GM21529 (cell line): ENCODE measurements at regions not wholly inside any gene's neighbourhood (a gene's known extent, or its start where the extent isn't known, plus 50 kb on each side); places are given as distances from the start of the nearest gene placed in this dataset.
"Not testable (repeated sequence)": the region's sequence is repeated elsewhere in the genome, so short reads cannot be mapped to it uniquely, and the experiment has no call there.

Source experiments
- ATAC-seq: cut with Tn5 transposase; IDR thresholded peaks from one replicate; pipeline ENCODE4 v1.9.1; 2021; ENCODE audit not compliant: unreplicated experiment

DNA sequence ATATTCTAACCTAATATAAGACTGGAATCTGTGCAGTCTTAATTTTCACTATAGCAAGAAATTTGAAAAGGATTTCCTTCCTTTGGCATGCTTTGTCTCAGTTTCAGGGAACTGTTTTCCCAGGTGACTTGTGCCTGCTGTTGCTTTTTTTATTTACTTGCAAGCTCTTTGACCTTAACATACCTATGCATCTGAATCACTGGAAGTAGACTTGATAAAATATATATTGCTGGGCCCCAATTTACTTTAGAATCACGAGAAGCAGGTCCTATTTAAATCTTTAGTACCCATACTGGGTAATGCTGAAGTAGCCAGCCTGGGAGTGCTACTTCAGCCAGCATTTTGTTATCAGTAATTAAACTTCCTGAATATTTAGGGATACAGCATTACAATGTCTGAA lies 257.9 kb upstream of the ALCAM start:
- no peak for ATAC-seq

- no peak for ATAC-seq
These were observed 247.8 kb upstream of the ALCAM start for GRCh38 chr3:105118905-105119304.

- no peak for ATAC-seq
These were observed 246.8 kb upstream of the ALCAM start for GRCh38 chr3:105119801-105120340.

GRCh38 chr3:105130911-105131310 lies 235.8 kb upstream of the ALCAM start:
- no peak for ATAC-seq

GRCh38 chr3:105137911-105138310 lies 228.8 kb upstream of the ALCAM start:
- ATAC-seq: no peak

DNA sequence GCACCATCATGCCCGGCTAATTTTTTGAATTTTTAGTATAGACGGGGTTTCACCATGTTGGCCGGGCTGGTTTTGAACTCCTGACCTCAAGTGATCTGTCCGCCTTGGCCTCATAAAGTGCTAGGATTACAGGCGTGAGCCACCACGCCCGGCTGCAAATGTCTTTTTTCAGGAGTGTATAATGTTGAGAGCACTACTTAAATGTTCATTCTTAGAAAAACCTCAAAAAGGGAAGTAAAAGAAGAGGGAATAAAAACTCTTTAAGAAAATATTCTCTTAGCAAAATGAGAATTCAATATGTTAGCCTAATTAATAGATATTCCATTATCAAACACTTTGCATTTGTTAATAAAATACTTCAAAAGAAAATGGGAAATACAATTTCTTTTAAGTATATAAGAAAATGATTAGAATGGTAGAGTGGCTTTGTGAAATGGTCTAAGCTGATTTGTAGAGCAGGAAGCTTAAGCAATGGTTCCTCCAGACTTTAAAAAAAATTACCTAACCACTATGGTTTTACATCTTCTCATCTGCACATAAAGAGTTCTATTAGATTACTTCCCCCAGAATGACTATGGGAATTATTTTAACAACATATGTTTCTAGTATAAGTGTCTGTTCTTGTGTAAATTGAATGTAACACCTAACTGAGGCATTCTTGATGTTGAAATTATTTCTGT lies 226.7 kb upstream of the ALCAM start:
- no peak for ATAC-seq

GRCh38 chr3:105140899-105141367 lies 225.8 kb upstream of the ALCAM start:
- peak; percentile 53 for ATAC-seq

GRCh38 chr3:105144837-105145236 lies 221.9 kb upstream of the ALCAM start:
- no peak for ATAC-seq

- no peak for ATAC-seq
These were observed 221.2 kb upstream of the ALCAM start for GRCh38 chr3:105145511-105145910.

GRCh38 chr3:105149197-105149596 lies 217.5 kb upstream of the ALCAM start:
- ATAC-seq: not testable (repeated sequence)

DNA sequence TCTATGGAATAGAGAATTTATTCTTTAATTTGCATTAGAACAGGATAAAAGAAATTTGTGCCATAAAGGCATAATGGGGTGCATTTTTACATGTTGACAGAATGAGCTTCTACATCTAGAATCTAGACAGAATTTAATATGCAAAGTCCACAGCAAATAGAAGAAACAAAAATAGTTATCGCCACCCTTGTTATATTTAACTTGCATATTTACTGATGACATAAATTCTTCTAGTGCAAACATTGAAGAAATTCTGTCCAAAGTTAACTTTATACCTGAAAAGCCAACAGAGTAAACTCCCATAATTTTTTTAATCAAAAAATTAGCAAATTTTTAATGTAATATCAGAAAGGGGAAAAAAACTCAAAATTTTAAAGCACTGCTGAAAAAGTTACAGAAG lies 213.7 kb upstream of the ALCAM start:
- no peak for ATAC-seq

GRCh38 chr3:105154692-105155091 lies 212.0 kb upstream of the ALCAM start:
- ATAC-seq: no peak

GRCh38 chr3:105157067-105157765 lies 209.5 kb upstream of the ALCAM start:
- ATAC-seq: no peak

GRCh38 chr3:105157766-105158085 lies 209.0 kb upstream of the ALCAM start:
- ATAC-seq: no peak

GRCh38 chr3:105158286-105158685 lies 208.4 kb upstream of the ALCAM start:
- no peak for ATAC-seq

- peak; percentile 71 for ATAC-seq
These were observed 204.3 kb upstream of the ALCAM start for GRCh38 chr3:105162448-105162847.

GRCh38 chr3:105166893-105167292 lies 199.8 kb upstream of the ALCAM start:
- no peak for ATAC-seq

DNA sequence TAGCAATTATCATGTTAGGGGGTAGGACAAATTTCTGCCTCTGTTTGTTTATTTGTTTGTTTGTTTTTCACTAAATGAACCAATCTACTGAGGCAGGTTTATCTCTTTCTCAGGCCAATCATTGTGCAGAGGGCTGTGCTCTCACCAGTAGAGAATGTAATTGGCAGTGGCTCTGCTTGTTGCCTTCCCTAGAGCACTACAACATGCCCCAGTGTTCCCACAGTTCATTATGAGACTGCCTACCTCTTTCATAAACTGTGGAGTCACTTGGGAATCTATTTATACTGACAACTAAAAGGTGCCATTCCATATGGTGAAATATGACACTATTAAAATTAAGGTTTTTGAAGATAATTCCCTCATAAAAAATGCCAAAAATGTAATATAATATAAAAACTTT lies 196.3 kb upstream of the ALCAM start:
- ATAC-seq: no peak

- no peak for ATAC-seq
These were observed 192.6 kb upstream of the ALCAM start for GRCh38 chr3:105174017-105174615.

- no peak for ATAC-seq
These were observed 189.1 kb upstream of the ALCAM start for GRCh38 chr3:105177576-105177975.

DNA sequence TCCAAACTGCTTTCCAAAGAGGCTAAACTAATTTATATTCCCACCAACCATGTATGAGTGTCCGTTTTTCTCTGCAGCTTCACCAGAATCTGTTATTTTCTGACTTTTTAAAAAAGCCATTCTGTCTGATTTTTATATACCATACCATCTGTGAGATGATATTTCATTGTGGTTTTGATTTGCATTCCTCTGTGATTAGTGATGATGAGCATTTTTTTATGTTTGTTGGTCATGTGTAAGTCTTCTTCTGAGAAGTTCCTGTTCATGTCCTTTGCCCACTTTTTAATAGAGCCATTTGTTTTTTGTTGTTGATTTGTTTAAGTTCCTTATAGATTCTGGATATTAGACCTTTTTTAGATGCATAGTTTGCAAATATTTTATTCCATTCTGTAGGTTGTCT lies 179.4 kb upstream of the ALCAM start:
- no peak for ATAC-seq

DNA sequence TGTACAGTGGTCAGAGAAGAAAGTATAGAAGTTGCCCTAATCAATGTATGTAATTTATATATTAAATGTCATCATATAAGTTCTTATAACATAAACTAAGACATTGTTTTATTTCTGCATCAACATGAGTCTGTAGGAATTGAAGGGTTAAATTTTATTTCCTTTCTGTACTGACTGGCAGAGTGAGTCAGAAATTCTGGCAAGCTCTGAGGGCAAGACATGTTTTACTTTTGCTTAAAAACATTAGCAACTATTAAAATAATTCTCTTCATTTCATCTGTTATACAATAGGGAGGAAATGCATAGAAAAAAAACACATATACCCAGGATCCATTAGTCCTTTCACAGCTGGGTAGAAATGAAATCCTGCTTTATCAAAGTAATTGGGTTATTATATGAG lies 171.4 kb upstream of the ALCAM start:
- no peak for ATAC-seq
